NB4 (cell line): ENCODE measurements at regions not wholly inside any gene's neighbourhood (a gene's known extent, or its start where the extent isn't known, plus 50 kb on each side); places are given as distances from the start of the nearest gene placed in this dataset.

ENCODE experiments used
- DNase-seq: peaks from one replicate; pipeline ENCODE4 v3.0.0; 2010; ENCODE audit warnings: low read depth
- H3K4me3 ChIP-seq: one replicate; pipeline ENCODE4 v1.5.1; 2011; ENCODE audit warnings: mild to moderate bottlenecking, low read depth, low read length, moderate library complexity
- CTCF ChIP-seq: IDR thresholded peaks from one replicate; pipeline ENCODE4 v1.5.1; 2012; ENCODE audit warnings: low read depth, low read length
- MAX ChIP-seq: IDR thresholded peaks from 2 replicates; pipeline ENCODE4 v1.6.1; 2011; ENCODE audit warnings: low read depth, low read length
- MYC ChIP-seq: IDR thresholded peaks from 2 replicates; pipeline ENCODE4 v1.6.1; 2011; ENCODE audit warnings: low read depth, low read length
- POLR2A ChIP-seq: IDR thresholded peaks from 2 replicates; pipeline ENCODE4 v1.6.1; 2011; ENCODE audit warnings: mild to moderate bottlenecking; ENCODE audit not compliant: insufficient read length; ENCODE audit errors: extremely low read depth

GRCh38 chr6:6916598-6916997, 191.2 kb upstream of the RREB1 start:
- DNase-seq = peak; percentile 65
- TF ChIP-seq MYC (no peak), POLR2A (no peak), CTCF (no peak), MAX (no peak)
- H3K4me3 ChIP-seq = no peak overlapping the region

GRCh38 chr6:6918216-6918983, 189.4 kb upstream of the RREB1 start:
- DNase-seq = peak; percentile 88
- TF ChIP-seq MAX = peak; percentile 73
- no peak for TF ChIP-seq CTCF
- no peak for TF ChIP-seq POLR2A
- TF ChIP-seq MYC = no peak
- H3K4me3 ChIP-seq = no peak overlapping the region

GRCh38 chr6:6919173-6919572, 188.6 kb upstream of the RREB1 start:
- TF ChIP-seq MAX = no peak
- TF ChIP-seq POLR2A = no peak
- TF ChIP-seq CTCF = no peak
- TF ChIP-seq MYC = no peak
- DNase-seq = no peak
- H3K4me3 ChIP-seq = no peak overlapping the region

- peak; percentile 32 for DNase-seq
- TF ChIP-seq POLR2A (no peak), MAX (no peak), MYC (no peak), CTCF (no peak)
- no peak overlapping the region for H3K4me3 ChIP-seq
Measured at GRCh38 chr6:6920114-6920986, 187.4 kb upstream of the RREB1 start.

GRCh38 chr6:6920987-6921313, 186.8 kb upstream of the RREB1 start:
- no peak overlapping the region for H3K4me3 ChIP-seq
- DNase-seq = no peak
- TF ChIP-seq POLR2A (no peak), MAX (no peak), CTCF (no peak), MYC (no peak)
